ENCODE measurements at regions not wholly inside any gene's neighbourhood (a gene's known extent, or its start where the extent isn't known, plus 50 kb on each side); places are given as distances from the start of the nearest gene placed in this dataset.
A peak's percentile ranks its signal among the peaks of the same experiment; 100 is the strongest.
"Not testable (repeated sequence)": the region's sequence is repeated elsewhere in the genome, so short reads cannot be mapped to it uniquely, and the experiment has no call there.

DNA sequence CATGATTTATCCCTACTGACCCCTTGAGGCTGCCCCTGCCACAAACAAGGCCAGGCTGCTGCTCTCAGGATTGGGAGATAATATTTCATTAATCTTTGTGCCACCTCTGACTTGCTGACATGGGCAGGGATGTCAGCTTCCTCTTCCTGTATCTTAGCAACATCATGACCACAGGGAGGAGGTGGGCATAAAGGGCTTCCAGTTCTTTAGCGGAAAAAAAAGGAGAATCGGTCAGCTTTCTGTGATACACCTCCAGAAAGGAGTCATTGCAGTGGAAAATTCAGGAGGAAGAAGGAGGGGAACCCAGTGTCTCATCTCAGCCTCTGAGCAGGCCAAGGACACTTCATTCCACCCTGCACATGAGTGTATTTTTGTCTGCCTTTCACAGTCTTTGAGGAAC is 206.8 kb upstream of the SDK2 start:
- no peak for DNase-seq (ENCODE audit: low spot score)

DNA sequence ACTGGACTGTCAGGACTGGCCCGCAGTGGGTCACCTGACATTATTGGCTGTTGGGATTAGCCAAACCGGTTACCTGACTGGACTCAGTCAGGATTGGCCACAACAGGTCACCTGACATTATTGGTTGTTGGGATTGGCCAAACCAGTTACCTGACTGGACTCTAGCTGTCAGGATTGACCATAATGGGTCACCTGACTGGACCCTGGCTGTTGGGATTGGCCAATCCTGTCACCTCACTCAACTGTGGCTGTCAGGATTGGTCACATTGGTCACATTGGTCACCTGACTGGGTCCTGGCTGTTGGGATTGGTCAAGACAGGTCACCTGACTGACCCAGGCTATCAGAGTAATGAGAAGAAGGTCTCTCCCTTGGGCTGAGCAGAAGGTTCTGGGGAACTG is 207.7 kb upstream of the SDK2 start:
- DNase-seq (ENCODE audit: low spot score), result no peak

DNA sequence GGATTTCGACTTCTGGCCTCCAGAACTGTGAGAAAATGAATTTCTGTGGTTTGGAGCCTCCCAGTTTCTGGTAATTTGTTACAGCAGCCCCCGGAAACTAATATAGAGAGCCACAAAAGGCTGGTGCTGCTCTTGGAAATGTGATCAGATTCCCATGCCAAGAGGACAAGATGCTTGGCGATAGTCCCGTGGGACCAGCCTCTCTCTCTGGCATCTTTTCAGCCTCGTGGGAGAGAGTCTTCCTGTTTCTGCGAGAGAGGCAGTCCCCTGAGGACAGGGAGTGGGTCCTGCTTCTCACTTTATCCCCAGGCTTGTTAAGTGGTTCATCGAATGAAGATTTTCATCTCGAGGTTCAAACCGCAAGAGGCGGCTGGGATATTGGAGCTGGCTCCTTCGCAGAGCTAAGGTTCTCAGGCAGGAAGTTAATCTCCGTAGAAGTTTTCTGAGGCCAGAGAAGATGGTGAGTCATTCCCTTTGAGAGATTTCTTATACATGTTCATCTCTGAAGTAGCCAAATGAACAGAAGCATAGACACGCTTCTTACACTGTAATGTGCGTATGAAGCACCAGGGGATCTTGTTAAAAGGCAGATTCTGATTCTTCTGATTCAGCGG is 211.6 kb upstream of the SDK2 start:
- peak; percentile 45 for DNase-seq (ENCODE audit: low spot score)

DNA sequence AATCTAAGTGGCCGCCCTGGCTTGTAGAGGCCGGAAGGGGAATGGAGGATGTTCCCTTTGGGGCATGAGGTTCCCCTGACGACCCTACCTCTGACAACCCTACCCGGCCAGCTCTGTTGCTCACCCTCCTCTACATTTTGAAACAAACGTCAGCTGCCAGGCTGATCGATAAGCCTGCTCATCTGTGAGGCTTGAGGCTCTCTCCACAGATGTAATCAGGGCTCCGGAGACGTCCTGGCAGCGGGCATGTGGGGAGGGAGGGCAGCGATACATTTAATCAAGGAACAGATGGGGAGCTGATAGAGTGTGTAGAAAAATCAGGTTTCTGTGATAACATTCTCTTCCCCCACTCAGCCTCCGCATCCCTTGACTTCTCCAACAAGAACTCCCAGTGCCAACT is 212.3 kb upstream of the SDK2 start:
- DNase-seq (ENCODE audit: low spot score), result no peak

DNA sequence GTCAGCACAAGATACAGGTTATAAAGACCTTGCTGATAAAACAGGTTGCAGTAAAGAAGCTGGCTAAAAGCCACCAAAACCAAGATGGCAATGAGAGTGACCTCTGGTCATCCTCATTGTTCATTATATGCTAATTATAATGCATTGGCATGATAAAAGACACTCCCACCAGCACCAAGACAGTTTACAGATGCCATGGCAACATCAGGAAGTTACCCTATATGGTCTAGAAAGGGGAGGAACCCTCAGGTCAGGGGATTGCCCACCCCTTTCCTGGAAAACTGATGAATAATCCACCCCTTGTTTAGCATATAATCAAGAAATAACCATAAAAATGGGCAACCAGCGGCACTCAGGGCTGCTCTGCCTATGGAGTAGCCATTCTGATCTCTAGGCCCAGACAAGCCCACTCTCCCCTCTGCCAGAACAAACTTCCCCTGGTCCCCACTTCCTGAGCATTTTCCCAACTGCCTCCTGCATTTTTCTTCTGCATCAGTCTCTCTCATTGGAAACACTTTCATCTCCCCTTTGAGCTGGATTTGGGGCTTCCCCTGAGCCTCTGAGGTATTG is 215.3 kb upstream of the SDK2 start:
- not testable (repeated sequence) for DNase-seq (ENCODE audit: low spot score)

GRCh38 chr17:73861543-73861942 is 217.3 kb upstream of the SDK2 start:
- no peak for DNase-seq (ENCODE audit: low spot score)

GRCh38 chr17:73863761-73864535 is 219.7 kb upstream of the SDK2 start:
- no peak for DNase-seq (ENCODE audit: low spot score)

DNA sequence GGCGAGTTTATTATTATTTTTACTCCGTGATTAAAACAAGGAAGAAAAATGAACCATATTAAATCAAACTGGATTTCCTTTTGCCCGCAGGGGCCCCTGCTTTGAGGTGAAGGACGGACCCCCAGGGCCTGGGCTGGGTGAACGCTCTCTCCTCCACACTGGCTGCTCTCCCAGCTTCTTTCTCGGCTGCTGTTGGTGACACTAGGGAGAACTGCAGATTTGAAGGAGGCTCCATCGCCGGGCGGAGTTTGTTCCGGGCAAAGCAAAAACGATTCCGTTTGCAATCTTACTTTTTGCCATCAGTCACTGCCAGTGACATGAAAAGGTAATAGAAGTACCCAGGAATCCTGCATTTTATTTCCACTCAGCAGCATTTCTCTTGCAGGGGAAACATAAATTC is 221.6 kb upstream of the SDK2 start:
- DNase-seq (ENCODE audit: low spot score), result no peak

GRCh38 chr17:73867056-73867455 is 222.8 kb upstream of the SDK2 start:
- no peak for DNase-seq (ENCODE audit: low spot score)

DNA sequence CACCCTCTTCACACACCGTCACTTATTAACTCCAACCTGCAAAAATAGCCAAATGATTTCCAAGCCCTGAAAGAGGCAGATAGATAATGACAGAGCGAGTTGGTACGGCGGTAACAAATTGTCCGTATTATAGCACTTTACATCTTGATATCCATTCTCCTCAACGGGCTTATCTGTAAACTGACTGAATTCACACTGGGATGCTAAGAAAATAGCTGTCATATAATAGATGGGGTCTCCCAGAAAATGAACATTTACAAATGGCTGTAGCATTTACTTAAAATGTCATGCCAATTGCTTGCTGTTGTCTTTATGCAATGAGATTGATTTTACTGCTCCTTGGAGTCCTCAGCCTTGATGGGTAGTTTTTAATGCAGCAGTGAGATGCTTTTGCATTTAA is 225.8 kb upstream of the SDK2 start:
- no peak for DNase-seq (ENCODE audit: low spot score)

DNA sequence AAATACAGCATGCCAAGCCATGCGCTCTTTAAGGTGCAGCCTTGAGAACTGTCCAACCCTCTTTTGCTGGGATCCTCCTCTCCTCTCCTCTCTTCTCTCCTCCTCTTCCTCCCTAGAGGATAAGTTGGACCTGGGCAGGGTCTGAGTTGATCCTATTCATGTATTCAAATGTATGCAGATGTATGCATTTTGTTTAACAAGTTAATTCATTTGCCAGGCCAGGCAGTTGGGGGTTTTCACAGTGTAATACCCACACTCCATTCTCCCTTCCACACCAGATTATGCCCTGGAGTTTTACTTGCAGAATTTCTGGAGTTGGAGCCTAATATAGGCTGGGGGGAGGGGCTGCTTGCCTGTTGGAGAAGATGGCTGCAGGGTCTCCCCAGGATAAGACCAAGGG is 226.2 kb upstream of the SDK2 start:
- no peak for DNase-seq (ENCODE audit: low spot score)

DNA sequence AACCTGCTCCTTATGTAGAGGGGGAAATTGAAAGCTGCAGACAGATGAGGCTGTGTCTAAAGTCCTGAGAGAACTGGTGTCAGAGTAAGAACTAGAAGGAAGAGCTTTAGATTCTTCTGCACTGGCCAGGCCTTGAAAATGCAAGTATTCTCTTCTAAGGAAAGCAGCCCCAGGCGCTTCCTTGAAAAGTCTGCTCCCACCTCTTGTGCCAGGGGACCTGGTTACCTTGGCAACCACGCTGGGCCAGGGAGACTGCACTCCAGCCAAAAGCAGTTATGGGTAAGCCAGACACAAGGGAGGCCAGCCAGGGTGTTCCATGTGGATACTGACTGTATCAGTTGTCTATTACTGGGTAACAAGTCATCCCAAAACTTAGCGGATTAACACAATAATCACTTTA is 228.6 kb upstream of the SDK2 start:
- no peak for DNase-seq (ENCODE audit: low spot score)

DNA sequence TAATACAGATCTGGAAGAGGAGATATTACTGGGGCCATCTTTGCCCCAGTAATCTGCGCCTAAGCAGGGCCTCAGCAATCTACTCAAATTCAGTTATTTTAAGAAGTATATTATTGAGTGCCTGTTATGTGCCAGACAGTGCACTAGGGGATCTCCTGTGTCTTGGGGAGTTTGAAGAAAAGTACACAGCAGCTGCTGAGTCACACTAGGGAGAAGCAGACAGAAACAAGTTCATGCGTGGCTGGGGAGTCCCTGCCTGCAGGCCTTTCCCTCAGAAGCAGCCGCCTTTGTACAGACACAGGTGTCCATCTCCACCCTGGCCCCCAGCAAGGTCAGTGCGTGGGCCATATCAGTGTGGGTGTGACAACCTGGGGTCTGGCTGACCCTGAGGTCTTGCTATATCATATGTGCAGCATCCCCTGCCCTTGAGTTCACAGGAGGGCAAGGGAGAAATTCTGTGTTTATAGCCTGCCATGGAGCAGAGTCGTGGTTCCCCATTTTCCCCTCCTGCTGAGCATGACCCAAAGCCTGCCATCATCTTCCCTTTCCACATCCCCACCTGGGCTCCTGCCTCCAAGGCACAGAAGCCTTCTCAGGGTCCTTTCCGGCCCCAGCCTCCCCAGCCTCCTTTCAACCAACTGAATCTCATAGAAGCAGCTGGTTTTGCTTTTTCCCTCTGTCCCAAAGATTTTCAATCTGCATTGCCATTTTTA is 229.9 kb upstream of the SDK2 start:
- no peak for DNase-seq (ENCODE audit: low spot score)

DNA sequence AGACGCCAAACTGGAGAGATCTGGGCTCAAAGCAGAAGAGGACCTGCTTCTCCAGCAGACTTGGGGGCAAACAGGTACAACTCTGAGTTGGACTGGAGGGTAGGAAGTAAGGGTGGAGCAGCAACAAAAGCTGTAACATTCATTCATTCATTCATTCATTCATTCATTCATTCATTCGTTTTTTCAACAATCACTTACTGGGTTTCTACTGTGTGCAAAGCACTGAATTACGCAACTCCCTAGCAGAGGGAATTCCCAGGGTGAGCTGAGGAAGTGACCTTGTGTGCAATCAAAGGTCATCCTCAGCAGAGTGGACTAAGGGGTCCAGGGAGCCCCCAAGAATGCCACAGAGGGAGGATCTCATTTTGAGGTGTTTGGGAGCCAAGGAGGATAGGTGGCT is 231.1 kb upstream of the SDK2 start:
- DNase-seq (ENCODE audit: low spot score), result no peak

GRCh38 chr17:73877962-73878361 is 233.7 kb upstream of the SDK2 start:
- no peak for DNase-seq (ENCODE audit: low spot score)

- no peak for DNase-seq (ENCODE audit: low spot score)
Measured at GRCh38 chr17:73878923-73879322, 234.7 kb upstream of the SDK2 start.

GRCh38 chr17:73879987-73880386 is 235.7 kb upstream of the SDK2 start:
- DNase-seq (ENCODE audit: low spot score), result no peak

DNA sequence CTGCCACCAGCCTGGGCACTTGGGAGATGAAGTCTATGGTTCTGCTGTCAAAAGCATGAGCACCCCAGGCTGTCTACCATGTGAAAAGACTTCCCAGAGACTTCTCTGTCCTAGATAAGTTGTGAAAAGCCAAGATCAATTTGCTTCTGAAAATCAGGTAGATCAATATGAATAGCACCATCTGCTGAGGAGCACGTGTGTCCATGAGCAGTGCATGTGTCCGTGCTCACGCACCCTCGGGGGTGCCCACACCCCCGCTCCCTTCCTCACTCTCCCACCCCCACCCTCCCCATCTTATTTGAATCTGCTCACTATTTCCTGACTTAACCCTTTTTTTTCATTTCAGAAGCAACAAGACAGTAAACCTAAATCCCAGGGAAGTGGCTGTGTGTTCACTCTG is 238.3 kb upstream of the SDK2 start:
- no peak for DNase-seq (ENCODE audit: low spot score)

GRCh38 chr17:73883175-73883574 is 238.9 kb upstream of the SDK2 start:
- DNase-seq (ENCODE audit: low spot score), result no peak

DNA sequence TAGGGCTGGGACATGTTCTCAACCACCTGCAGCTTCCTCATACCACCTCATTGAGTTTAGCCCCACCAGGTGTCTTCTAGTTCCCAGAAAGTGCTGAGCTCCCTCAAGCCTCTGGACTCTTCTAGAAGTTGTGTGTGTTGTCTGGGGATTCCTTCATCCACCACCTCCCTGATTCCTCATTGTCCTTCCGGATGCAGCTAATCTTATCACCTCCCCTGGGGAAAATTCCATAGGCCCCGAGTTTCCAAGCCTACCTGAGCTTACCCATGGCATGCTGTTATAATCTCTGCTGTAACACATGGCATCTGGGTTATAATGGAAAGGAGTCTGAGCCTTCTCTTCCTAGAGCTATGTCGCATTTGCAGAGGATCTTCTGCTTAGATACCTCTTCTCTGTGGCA is 243.5 kb upstream of the SDK2 start:
- DNase-seq (ENCODE audit: low spot score), result no peak

GRCh38 chr17:73888862-73889261 is 244.6 kb upstream of the SDK2 start:
- no peak for DNase-seq (ENCODE audit: low spot score)

- DNase-seq (ENCODE audit: low spot score), result no peak
Measured at GRCh38 chr17:73889439-73889838, 245.2 kb upstream of the SDK2 start.

DNA sequence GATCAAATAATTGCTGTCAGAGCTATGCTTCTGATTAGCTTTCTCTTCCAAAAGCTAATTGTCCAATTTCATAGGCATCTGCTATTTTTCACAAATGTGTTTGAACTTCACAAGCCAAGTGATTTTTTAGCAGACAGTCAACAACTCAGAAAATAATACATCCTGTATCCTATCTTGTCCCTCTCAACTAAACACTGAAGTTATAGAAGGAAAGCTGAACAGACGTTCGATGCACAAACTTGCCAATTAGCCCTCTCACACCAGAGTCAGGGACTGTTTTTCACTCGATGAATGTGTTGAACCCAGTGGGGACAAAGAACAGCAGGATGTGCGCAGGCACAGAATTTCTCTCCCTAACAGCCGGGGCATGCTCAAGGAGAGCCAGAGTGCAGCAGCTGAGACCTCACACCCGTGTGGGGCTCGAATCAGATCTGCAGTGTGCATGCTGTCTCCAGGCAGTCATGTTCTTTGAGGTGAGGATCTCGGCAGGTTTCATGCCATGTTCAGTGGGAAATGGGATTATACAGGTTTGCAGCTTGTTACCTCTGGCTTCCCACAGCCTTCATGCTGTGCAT is 246.7 kb upstream of the SDK2 start:
- DNase-seq (ENCODE audit: low spot score), result no peak

All from COLO829 (cell line).